Pons (tissue), 1 donor: ENCODE measurements at regions not wholly inside any gene's neighbourhood (a gene's known extent, or its start where the extent isn't known, plus 50 kb on each side); places are given as distances from the start of the nearest gene placed in this dataset.

Source experiments
- DNase-seq: peaks from one replicate; pipeline ENCODE4 v3.0.0-alpha.2; 2016; ENCODE audit warnings: low spot score

GRCh38 chr22:49078076-49078710 is 749.5 kb downstream of the BRD1 start:
- DNase-seq, result no peak

DNA sequence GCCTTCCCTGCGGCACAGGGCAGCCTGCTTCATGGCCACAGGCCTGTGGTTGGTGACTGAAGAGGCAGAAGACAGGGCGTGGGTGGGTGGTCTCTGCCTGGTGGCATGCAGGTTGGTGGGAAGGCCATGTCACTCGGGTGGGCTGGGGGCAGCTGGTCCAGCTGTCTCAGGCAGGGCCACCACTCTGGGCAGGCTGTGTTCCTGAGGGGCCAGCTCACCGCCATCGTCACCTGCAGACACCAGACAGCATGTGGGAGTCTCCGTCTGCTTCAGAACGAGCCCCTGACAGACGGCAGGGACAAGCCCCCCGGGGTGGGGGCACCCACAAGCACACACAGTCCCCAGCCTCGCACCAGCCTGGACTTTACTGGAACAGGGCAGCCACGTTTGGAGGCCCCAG is 750.1 kb downstream of the BRD1 start:
- DNase-seq, result no peak

DNA sequence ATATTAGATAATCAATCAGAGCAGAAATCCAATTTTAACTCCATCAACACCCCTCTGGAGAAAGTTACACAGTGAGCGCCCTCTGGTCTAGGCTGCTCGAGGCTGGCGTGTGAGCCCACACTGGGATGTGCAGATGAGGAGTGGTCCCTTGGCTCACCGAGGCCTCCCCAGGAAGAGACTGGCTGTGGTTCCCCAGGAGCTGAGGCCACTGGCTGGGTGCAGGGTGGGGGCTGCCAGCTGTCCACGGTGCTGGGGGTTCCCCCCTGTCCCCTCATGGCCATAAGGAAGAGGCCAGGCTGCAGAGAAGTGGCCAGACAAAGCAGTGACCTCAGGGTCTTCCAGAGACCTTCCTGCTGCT is 750.7 kb downstream of the BRD1 start:
- DNase-seq, result no peak

DNA sequence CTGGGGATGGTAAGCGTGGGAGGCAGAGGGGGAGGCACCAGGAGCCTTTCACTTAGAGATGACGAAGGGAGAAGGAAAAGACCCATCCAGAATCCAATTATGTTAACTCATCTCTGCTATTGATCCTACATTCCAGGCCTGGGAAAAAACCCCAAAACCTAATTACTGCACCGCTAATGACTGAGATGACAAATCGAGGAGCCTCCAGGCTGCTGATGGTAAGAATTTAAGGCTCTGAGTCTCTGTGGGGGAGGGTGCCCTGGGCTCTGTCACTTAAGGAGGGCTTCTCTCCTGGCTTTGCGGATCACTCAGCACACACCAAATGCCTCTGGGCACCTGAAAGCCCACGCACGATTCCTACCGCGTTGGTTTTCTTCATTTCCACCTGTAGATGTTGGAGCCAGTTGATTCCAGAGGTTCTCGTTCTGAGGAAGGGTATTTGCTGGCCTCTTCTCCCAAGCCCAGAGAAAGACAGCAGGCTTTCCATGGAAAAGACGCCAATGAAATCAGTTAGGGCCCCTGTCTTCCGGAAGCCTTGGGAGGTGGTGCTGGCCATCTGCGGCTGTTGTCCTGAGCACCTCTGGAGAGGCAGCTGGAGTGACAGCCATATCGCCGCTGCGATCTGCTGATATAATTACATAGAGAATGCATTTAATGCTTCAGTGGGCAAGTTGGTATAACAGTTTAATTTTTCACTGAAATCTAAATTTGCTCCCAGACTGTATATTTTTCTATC is 751.2 kb downstream of the BRD1 start:
- DNase-seq, result no peak

GRCh38 chr22:49075150-49075549 is 752.5 kb downstream of the BRD1 start:
- DNase-seq, result no peak

DNA sequence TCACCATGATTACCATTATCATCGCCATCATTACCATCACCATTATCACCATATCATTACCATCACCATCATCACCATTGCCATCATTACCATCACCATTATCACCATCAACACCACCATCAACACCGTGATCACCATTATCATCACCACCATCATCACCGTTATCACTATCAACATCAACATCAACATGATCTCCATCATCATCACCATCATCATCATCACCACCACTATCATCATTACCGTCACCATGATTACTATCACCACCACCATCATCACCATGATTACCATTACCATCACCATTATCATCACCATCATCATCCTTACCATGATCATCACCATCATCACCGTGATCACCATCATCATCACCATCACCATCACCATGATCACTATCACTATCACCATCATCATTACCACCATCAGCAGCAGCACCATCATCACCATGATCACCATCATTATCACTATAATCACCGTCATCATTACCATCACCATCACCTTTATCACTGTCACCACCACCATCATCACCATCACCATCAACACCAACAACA is 753.7 kb downstream of the BRD1 start:
- no peak for DNase-seq

- DNase-seq, result no peak
These were observed 754.6 kb downstream of the BRD1 start for GRCh38 chr22:49072996-49073645.

GRCh38 chr22:49070501-49070900 is 757.2 kb downstream of the BRD1 start:
- DNase-seq, result no peak

DNA sequence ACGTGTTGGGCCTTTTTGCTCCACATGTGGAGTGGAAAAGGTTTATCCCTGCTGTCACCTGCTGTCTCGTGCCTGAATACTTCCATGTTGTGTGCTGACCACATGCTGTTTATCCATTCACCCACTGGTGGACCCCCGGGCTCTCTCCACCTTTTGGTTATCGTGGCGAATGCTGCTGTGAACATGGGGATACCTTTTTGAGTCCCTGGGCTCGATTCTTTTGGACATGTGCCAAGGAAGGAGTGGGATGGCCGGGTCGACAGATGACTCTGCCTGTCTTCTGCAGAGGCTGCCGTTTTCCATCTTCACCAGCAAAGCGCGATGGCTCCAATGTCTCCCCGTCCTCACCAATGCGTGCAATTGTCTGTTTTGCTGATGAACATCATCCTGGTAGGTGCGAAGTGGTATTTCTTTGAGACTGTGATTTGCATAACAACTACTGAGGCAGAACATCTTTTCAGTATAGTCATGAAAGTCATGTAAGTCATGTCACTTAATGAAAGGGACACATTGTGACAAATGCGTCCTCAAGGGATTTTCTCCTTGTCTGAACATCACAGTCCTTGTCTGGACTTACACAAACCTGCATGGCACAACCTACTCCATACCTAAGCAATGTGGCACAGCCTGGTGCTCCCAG is 758.7 kb downstream of the BRD1 start:
- no peak for DNase-seq

DNA sequence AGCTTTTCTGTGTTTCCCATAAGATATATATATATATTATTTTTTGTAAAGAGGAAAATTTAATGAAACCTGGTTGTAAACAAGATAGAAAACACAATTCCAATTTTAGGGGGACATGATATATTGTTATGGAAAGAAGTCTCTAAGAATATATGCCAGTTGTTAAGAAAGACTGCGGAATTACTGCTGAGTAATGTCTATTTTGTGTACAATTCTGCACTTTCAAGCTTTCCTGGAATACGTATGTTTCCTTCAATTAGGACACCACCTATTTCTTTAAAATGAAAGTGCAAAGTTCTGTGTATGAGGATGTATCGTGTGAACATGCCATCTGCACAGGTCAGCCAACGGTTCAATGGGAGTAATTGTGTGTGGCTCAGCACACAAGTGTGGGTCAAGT is 760.2 kb downstream of the BRD1 start:
- no peak for DNase-seq

GRCh38 chr22:49066619-49067018 is 761.1 kb downstream of the BRD1 start:
- DNase-seq, result no peak

- no peak for DNase-seq
These were observed 762.8 kb downstream of the BRD1 start for GRCh38 chr22:49064836-49065235.

GRCh38 chr22:49063545-49063890 is 764.2 kb downstream of the BRD1 start:
- no peak for DNase-seq

- no peak for DNase-seq
These were observed 764.7 kb downstream of the BRD1 start for GRCh38 chr22:49062802-49063544.

- no peak for DNase-seq
These were observed 765.4 kb downstream of the BRD1 start for GRCh38 chr22:49062155-49062801.

GRCh38 chr22:49057910-49058309 is 769.8 kb downstream of the BRD1 start:
- no peak for DNase-seq

- no peak for DNase-seq
These were observed 771.4 kb downstream of the BRD1 start for GRCh38 chr22:49056301-49056700.

GRCh38 chr22:49055406-49055805 is 772.3 kb downstream of the BRD1 start:
- no peak for DNase-seq

DNA sequence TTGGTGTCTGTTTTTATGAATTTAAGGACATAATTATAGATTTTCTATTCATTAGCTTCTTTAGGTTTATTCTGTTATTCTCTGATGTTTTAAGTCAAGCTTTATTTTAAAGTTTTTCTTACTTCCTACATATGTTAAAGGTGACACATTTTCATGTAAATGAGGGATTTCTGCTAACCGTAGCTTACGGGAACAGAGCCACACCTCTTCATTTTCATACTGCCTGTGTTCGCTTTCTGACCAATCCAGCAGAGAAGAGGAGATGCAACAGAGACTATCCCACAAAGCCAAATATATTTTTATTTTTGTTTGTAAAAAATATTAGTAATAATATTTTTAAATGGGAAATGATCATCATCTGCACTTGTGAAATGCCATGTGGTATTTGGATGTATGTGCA is 774.1 kb downstream of the BRD1 start:
- no peak for DNase-seq

DNA sequence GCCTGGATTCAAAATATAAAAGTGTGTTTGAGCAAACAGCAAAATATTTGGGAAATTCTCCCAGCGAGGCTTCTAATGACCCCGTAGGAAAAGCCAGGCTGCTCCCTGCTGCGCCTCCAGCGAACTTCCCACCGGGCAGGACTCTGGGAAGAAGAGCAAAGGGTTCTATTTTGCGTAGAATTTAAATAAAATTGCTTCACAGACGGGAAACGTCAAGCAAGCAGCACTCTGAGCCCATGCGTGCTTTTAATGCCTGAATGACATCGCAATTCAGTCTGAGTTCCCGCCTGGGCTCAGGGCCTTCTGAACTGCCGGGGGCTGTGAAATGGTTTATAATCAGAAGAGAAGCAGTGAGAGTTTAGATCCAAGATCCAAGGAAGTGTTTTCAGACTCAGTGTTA is 775.1 kb downstream of the BRD1 start:
- no peak for DNase-seq

- DNase-seq, result no peak
These were observed 775.6 kb downstream of the BRD1 start for GRCh38 chr22:49052023-49052538.
